Upper lobe of right lung (tissue), 1 donor: ENCODE measurements at regions not wholly inside any gene's neighbourhood (a gene's known extent, or its start where the extent isn't known, plus 50 kb on each side); places are given as distances from the start of the nearest gene placed in this dataset.

Experiments used
- ATAC-seq: fragments of 200-7000 bp; cut with Tn5 transposase; one replicate; pipeline ENCODE4 v1.9.1; 2020; ENCODE audit warnings: mild to moderate bottlenecking, moderate library complexity
- DNase-seq: peaks from one replicate; pipeline ENCODE4 v3.0.0-alpha.2; 2020
- H3K27ac ChIP-seq: fragments of 200-600 bp; one replicate; pipeline ENCODE4 v1.8.0; 2022
- H3K27me3 ChIP-seq: fragments of 200-600 bp; one replicate; pipeline ENCODE4 v1.8.0; 2022; ENCODE audit warnings: mild to moderate bottlenecking
- H3K36me3 ChIP-seq: fragments of 200-600 bp; one replicate; pipeline ENCODE4 v1.8.0; 2022
- H3K4me1 ChIP-seq: fragments of 200-600 bp; one replicate; pipeline ENCODE4 v1.8.0; 2022
- H3K4me3 ChIP-seq: fragments of 200-600 bp; one replicate; pipeline ENCODE4 v1.8.0; 2022; ENCODE audit warnings: mild to moderate bottlenecking
- H3K9me3 ChIP-seq: fragments of 200-600 bp; one replicate; pipeline ENCODE4 v1.8.0; 2022
- CTCF ChIP-seq: fragments of 200-600 bp; IDR thresholded peaks from one replicate; pipeline ENCODE4 v1.8.0; 2022; ENCODE audit warnings: antibody characterized with exemption
- intact Hi-C: fragments of 100-400 bp; cut with DNase I; formaldehyde crosslinking; loops from one replicate; pipeline ENCODE4 v1.11.0; 2022
- donor health status: DM: no; HTN: yes; CAD: no; lungs with severe emphysema.

- Histone ChIP-seq H3K9me3 (no peaks in the 10 kb centered on the region), H3K27me3 (no peaks in the 10 kb centered on the region), H3K27ac (no peak overlapping the region), H3K4me1 (no peaks in the 10 kb centered on the region), H3K4me3 (no peak overlapping the region), H3K36me3 (no peaks in the 10 kb centered on the region)
- no peak for TF ChIP-seq CTCF
- ATAC-seq (no peak), DNase-seq (no peak)
- intact Hi-C loops: no loop called here
Measured at GRCh38 chr3:40608091-40608490, 83.3 kb downstream of the ZNF621 start.

- no peak for TF ChIP-seq CTCF
- Histone ChIP-seq H3K27me3 (peaks cover 10% of the 10 kb centered on the region), H3K27ac (no peak overlapping the region), H3K4me3 (no peak overlapping the region), H3K4me1 (peaks cover 4% of the 10 kb centered on the region), H3K9me3 (no peaks in the 10 kb centered on the region), H3K36me3 (no peaks in the 10 kb centered on the region)
- ATAC-seq (no peak), DNase-seq (no peak)
- intact Hi-C loops: no loop called here
Measured at GRCh38 chr3:40613306-40613705, 88.5 kb downstream of the ZNF621 start.

GRCh38 chr3:40615110-40615915 is 90.6 kb downstream of the ZNF621 start:
- Histone ChIP-seq H3K9me3 (no peaks in the 10 kb centered on the region), H3K36me3 (no peaks in the 10 kb centered on the region), H3K27me3 (peaks cover 10% of the 10 kb centered on the region), H3K4me3 (no peak overlapping the region), H3K27ac (no peak overlapping the region), H3K4me1 (peaks cover 4% of the 10 kb centered on the region)
- DNase-seq (no peak), ATAC-seq (no peak)
- intact Hi-C loops: no loop called here
- TF ChIP-seq CTCF: no peak

- no peak overlapping the region for H3K27ac ChIP-seq
- no peaks in the 10 kb centered on the region for H3K9me3 ChIP-seq
- intact Hi-C loops: no loop called here
- ATAC-seq (peak; percentile 70), DNase-seq (no peak)
- H3K36me3 ChIP-seq: no peaks in the 10 kb centered on the region
- peaks cover 4% of the 10 kb centered on the region for H3K4me1 ChIP-seq
- peaks cover 10% of the 10 kb centered on the region for H3K27me3 ChIP-seq
- H3K4me3 ChIP-seq: no peak overlapping the region
- TF ChIP-seq CTCF: no peak
Measured at GRCh38 chr3:40615918-40616819, 91.4 kb downstream of the ZNF621 start.

GRCh38 chr3:40617084-40617483 is 92.3 kb downstream of the ZNF621 start:
- H3K27ac ChIP-seq: no peak overlapping the region
- intact Hi-C loops: no loop called here
- no peak overlapping the region for H3K4me3 ChIP-seq
- no peaks in the 10 kb centered on the region for H3K36me3 ChIP-seq
- H3K4me1 ChIP-seq: peaks cover 4% of the 10 kb centered on the region
- DNase-seq (no peak), ATAC-seq (no peak)
- H3K9me3 ChIP-seq: no peaks in the 10 kb centered on the region
- no peak for TF ChIP-seq CTCF
- peaks cover 10% of the 10 kb centered on the region for H3K27me3 ChIP-seq
